HEK293 (cell line): ENCODE measurements at regions not wholly inside any gene's neighbourhood (a gene's known extent, or its start where the extent isn't known, plus 50 kb on each side); places are given as distances from the start of the nearest gene placed in this dataset.

ENCODE experiments used
- CTCF ChIA-PET: fragments of 350-600 bp; formaldehyde crosslinking; extraction: SDS; loops from one replicate; lab custom pipeline; 2021; ENCODE audit warnings: antibody characterized with exemption; lab: Yijun Ruan, JAX
- POLR2A ChIA-PET: fragments of 300-600 bp; formaldehyde crosslinking; extraction: SDS; loops from one replicate; lab custom pipeline; 2020; ENCODE audit warnings: antibody characterized with exemption, inconsistent platforms; lab: Yijun Ruan, JAX
- H3K27ac ChIP-seq: fragments of 200-500 bp; sonication (Bioruptor generic); 2 replicates; pipeline ENCODE4 v1.5.1; 2014; ENCODE audit warnings: low read depth, low read length, control low read depth, inconsistent platforms; ENCODE audit errors: extremely low read depth
- H3K36me3 ChIP-seq, 2 experiments: fragments of 200-500 bp in 1 of 2; sonication (Bioruptor generic) in 1 of 2; 1 replicate in 1 of 2; 2 replicates in 1 of 2; pipeline ENCODE4 v1.5.1; 2014 to 2017; ENCODE audit warnings: inconsistent platforms in 2 of 2, low read length in 2 of 2; ENCODE audit not compliant: control insufficient read depth in 2 of 2, insufficient read depth in 1 of 2
- H3K4me1 ChIP-seq: fragments of 200-500 bp; sonication (Bioruptor generic); 2 replicates; pipeline ENCODE4 v1.5.1; 2014; ENCODE audit warnings: mild to moderate bottlenecking, low read length, inconsistent platforms; ENCODE audit not compliant: control insufficient read depth, insufficient read depth
- H3K4me3 ChIP-seq: 2 replicates; pipeline ENCODE4 v1.5.1; 2011; ENCODE audit warnings: low read depth, mild to moderate bottlenecking, control low read depth, low read length, moderate library complexity
- H3K9me3 ChIP-seq: fragments of 200-500 bp; sonication (Bioruptor generic); 2 replicates; pipeline ENCODE4 v1.5.1; 2014; ENCODE audit warnings: low read depth, low read length, inconsistent platforms; ENCODE audit not compliant: control insufficient read depth, insufficient read depth
- FEZF1 ChIP-seq: fragments of 450-650 bp; formaldehyde crosslinking; IDR thresholded peaks from 2 replicates; pipeline ENCODE4 v1.5.1; 2016; ENCODE audit warnings: missing biosample characterization, missing genetic modification characterization
- KLF10 ChIP-seq: fragments of 450-650 bp; IDR thresholded peaks from 2 replicates; pipeline ENCODE4 v1.5.1; 2018; ENCODE audit warnings: missing biosample characterization, mild to moderate bottlenecking, missing genetic modification characterization
- PRDM6 ChIP-seq: fragments of 450-650 bp; formaldehyde crosslinking; IDR thresholded peaks from 2 replicates; pipeline ENCODE4 v1.5.1; 2017; ENCODE audit warnings: missing biosample characterization, missing genetic modification characterization
- SP3 ChIP-seq: fragments of 450-650 bp; formaldehyde crosslinking; IDR thresholded peaks from 2 replicates; pipeline ENCODE4 v1.5.1; 2016; ENCODE audit warnings: missing biosample characterization, missing genetic modification characterization
- TSHZ1 ChIP-seq: fragments of 450-650 bp; formaldehyde crosslinking; IDR thresholded peaks from 2 replicates; pipeline ENCODE4 v1.5.1; 2016; ENCODE audit warnings: missing biosample characterization, missing genetic modification characterization, borderline replicate concordance
- ZBTB8A ChIP-seq: fragments of 450-650 bp; formaldehyde crosslinking; IDR thresholded peaks from 2 replicates; pipeline ENCODE4 v1.5.1; 2016; ENCODE audit warnings: missing biosample characterization, missing genetic modification characterization
- ZNF26 ChIP-seq: fragments of 450-650 bp; formaldehyde crosslinking; IDR thresholded peaks from 2 replicates; pipeline ENCODE4 v1.5.1; 2016; ENCODE audit warnings: missing biosample characterization, missing genetic modification characterization
- ZNF324 ChIP-seq: fragments of 450-650 bp; formaldehyde crosslinking; IDR thresholded peaks from 2 replicates; pipeline ENCODE4 v1.5.1; 2016; ENCODE audit warnings: missing biosample characterization, missing genetic modification characterization
- ZNF501 ChIP-seq: fragments of 450-650 bp; formaldehyde crosslinking; IDR thresholded peaks from 2 replicates; pipeline ENCODE4 v1.5.1; 2016; ENCODE audit warnings: missing biosample characterization, missing genetic modification characterization
- ZNF521 ChIP-seq: fragments of 450-650 bp; formaldehyde crosslinking; IDR thresholded peaks from 2 replicates; pipeline ENCODE4 v1.5.1; 2017; ENCODE audit warnings: missing biosample characterization, mild to moderate bottlenecking, missing genetic modification characterization
- ZNF571 ChIP-seq: fragments of 450-650 bp; formaldehyde crosslinking; IDR thresholded peaks from 2 replicates; pipeline ENCODE4 v1.5.0; 2017; ENCODE audit warnings: missing biosample characterization, missing genetic modification characterization
- ZNF600 ChIP-seq: fragments of 450-650 bp; formaldehyde crosslinking; IDR thresholded peaks from 2 replicates; pipeline ENCODE4 v1.5.1; 2016; ENCODE audit warnings: missing biosample characterization, missing genetic modification characterization
- ZNF701 ChIP-seq: fragments of 450-650 bp; formaldehyde crosslinking; IDR thresholded peaks from 2 replicates; pipeline ENCODE4 v1.5.1; 2016; ENCODE audit warnings: missing biosample characterization, missing genetic modification characterization
- ZNF76 ChIP-seq: fragments of 450-650 bp; formaldehyde crosslinking; IDR thresholded peaks from 2 replicates; pipeline ENCODE4; 2016; ENCODE audit warnings: low read depth, missing biosample characterization, missing genetic modification characterization, borderline replicate concordance
- ZNF768 ChIP-seq: fragments of 450-650 bp; formaldehyde crosslinking; IDR thresholded peaks from 2 replicates; pipeline ENCODE4 v1.5.1; 2018; ENCODE audit warnings: missing biosample characterization, mild to moderate bottlenecking, missing genetic modification characterization
- ZNF791 ChIP-seq: fragments of 450-650 bp; formaldehyde crosslinking; IDR thresholded peaks from 2 replicates; pipeline ENCODE4 v1.5.1; 2016; ENCODE audit warnings: missing biosample characterization, missing genetic modification characterization
- TF ChIP-seq, protein P1 (sequence below): fragments of 450-650 bp; formaldehyde crosslinking; IDR thresholded peaks from 2 replicates; pipeline ENCODE4 v1.5.1; 2017; ENCODE audit warnings: missing biosample characterization, missing genetic modification characterization
- TF ChIP-seq, protein P2 (sequence below): fragments of 450-650 bp; IDR thresholded peaks from 2 replicates; pipeline ENCODE4 v1.5.1; 2018; ENCODE audit warnings: missing biosample characterization, mild to moderate bottlenecking, missing genetic modification characterization
- TF ChIP-seq, protein P3 (sequence below): fragments of 450-650 bp; formaldehyde crosslinking; IDR thresholded peaks from 2 replicates; pipeline ENCODE4 v1.5.1; 2016; ENCODE audit warnings: missing biosample characterization, missing genetic modification characterization
- TF ChIP-seq, protein P4 (sequence below): IDR thresholded peaks from 2 replicates; pipeline ENCODE4 v1.6.1; 2011; ENCODE audit warnings: mild to moderate bottlenecking, low read depth, low read length, borderline replicate concordance

GRCh38 chr7:25884265-25884828, 267.7 kb upstream of the NFE2L3 start:
- CTCF ChIA-PET: interaction anchor here (0.6 to 1.7 kb wide), 2 partner anchors 10 to 14 kb away, joined by 3 to 4 read pairs; no protein-coding TSS in a partner anchor
- POLR2A ChIA-PET: no interaction called here
- H3K36me3 ChIP-seq: no peaks in the 10 kb centered on the region
- TF ChIP-seq ZNF600 (tag by site-specific recombination): peak; percentile 34; the same call in 1 of the 2 replicates
- TF ChIP-seq, protein P1, sequence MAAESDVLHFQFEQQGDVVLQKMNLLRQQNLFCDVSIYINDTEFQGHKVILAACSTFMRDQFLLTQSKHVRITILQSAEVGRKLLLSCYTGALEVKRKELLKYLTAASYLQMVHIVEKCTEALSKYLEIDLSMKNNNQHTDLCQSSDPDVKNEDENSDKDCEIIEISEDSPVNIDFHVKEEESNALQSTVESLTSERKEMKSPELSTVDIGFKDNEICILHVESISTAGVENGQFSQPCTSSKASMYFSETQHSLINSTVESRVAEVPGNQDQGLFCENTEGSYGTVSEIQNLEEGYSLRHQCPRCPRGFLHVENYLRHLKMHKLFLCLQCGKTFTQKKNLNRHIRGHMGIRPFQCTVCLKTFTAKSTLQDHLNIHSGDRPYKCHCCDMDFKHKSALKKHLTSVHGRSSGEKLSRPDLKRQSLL (tag by site-specific recombination): peak; percentile 92
- TF ChIP-seq KLF10 (tag by site-specific recombination): no peak
- no peak for TF ChIP-seq ZNF501 (tag by site-specific recombination)
- TF ChIP-seq, protein P2, sequence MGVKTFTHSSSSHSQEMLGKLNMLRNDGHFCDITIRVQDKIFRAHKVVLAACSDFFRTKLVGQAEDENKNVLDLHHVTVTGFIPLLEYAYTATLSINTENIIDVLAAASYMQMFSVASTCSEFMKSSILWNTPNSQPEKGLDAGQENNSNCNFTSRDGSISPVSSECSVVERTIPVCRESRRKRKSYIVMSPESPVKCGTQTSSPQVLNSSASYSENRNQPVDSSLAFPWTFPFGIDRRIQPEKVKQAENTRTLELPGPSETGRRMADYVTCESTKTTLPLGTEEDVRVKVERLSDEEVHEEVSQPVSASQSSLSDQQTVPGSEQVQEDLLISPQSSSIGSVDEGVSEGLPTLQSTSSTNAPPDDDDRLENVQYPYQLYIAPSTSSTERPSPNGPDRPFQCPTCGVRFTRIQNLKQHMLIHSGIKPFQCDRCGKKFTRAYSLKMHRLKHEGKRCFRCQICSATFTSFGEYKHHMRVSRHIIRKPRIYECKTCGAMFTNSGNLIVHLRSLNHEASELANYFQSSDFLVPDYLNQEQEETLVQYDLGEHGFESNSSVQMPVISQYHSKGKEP (tag by site-specific recombination): 0 out of 2 replicates have a peak, but pooled peaks have one; percentile 40
- TF ChIP-seq, protein P3, sequence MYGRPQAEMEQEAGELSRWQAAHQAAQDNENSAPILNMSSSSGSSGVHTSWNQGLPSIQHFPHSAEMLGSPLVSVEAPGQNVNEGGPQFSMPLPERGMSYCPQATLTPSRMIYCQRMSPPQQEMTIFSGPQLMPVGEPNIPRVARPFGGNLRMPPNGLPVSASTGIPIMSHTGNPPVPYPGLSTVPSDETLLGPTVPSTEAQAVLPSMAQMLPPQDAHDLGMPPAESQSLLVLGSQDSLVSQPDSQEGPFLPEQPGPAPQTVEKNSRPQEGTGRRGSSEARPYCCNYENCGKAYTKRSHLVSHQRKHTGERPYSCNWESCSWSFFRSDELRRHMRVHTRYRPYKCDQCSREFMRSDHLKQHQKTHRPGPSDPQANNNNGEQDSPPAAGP: no peak
- TF ChIP-seq TSHZ1 (tag by site-specific recombination): no peak
- TF ChIP-seq PRDM6 (tag by site-specific recombination): no peak
- TF ChIP-seq ZNF701 (tag by site-specific recombination): no peak
- no peak for TF ChIP-seq ZNF768 (tag by site-specific recombination)
- TF ChIP-seq ZBTB8A (tag by site-specific recombination): 0 out of 2 replicates have a peak, but pooled peaks have one; percentile 11
- TF ChIP-seq, protein P4, sequence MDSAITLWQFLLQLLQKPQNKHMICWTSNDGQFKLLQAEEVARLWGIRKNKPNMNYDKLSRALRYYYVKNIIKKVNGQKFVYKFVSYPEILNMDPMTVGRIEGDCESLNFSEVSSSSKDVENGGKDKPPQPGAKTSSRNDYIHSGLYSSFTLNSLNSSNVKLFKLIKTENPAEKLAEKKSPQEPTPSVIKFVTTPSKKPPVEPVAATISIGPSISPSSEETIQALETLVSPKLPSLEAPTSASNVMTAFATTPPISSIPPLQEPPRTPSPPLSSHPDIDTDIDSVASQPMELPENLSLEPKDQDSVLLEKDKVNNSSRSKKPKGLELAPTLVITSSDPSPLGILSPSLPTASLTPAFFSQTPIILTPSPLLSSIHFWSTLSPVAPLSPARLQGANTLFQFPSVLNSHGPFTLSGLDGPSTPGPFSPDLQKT: no peak
- TF ChIP-seq ZNF324 (tag by site-specific recombination): no peak
- TF ChIP-seq ZNF791 (tag by site-specific recombination): no peak
- no peak for TF ChIP-seq ZNF571 (tag by site-specific recombination)
- no peak for TF ChIP-seq ZNF26 (tag by site-specific recombination)
- TF ChIP-seq FEZF1 (tag by site-specific recombination): peak; percentile 37
- no peak for TF ChIP-seq SP3 (tag by site-specific recombination)
- no peak for TF ChIP-seq ZNF521 (tag by site-specific recombination)
- no peak for TF ChIP-seq ZNF76
- no peak overlapping the region for H3K4me3 ChIP-seq
- H3K27ac ChIP-seq: no peak overlapping the region
- H3K9me3 ChIP-seq: no peaks in the 10 kb centered on the region
- H3K4me1 ChIP-seq: peaks cover 29% of the 10 kb centered on the region
